Keratinocyte (primary cell): ENCODE measurements at regions not wholly inside any gene's neighbourhood (a gene's known extent, or its start where the extent isn't known, plus 50 kb on each side); places are given as distances from the start of the nearest gene placed in this dataset.
A peak's percentile ranks its signal among the peaks of the same experiment; 100 is the strongest.
"Not testable (repeated sequence)": the region's sequence is repeated elsewhere in the genome, so short reads cannot be mapped to it uniquely, and the experiment has no call there.

Source experiments
- DNase-seq: peaks from one replicate; pipeline ENCODE4 v3.0.0-alpha.2; 2011; ENCODE audit warnings: low read depth, missing footprints, low spot score
- FAIRE-seq: peaks from 2 replicates; lab custom pipeline; 2011; peaks lifted over from hg19 to GRCh38; lab: Jason Lieb, UNC
- H2AFZ ChIP-seq: 2 replicates; pipeline ENCODE4 v1.6.0; 2012; ENCODE audit warnings: low read length, control low read depth, inconsistent platforms; ENCODE audit not compliant: control insufficient read depth
- H3K27ac ChIP-seq: 2 replicates; pipeline ENCODE4 v1.5.1; 2011; ENCODE audit warnings: low read length; ENCODE audit not compliant: control insufficient read depth, insufficient read depth
- H3K27me3 ChIP-seq: 3 replicates; pipeline ENCODE4 v1.6.0; 2011; ENCODE audit warnings: low read length; ENCODE audit not compliant: control insufficient read depth, insufficient read depth; ENCODE audit errors: extremely low read depth
- H3K36me3 ChIP-seq, 2 experiments: 2 replicates in 1 of 2; 3 replicates in 1 of 2; pipeline ENCODE4 v1.5.1; 2011; ENCODE audit warnings: low read length in 2 of 2, mild to moderate bottlenecking in 1 of 2; ENCODE audit not compliant: control insufficient read depth in 2 of 2, insufficient read depth in 2 of 2; ENCODE audit errors: extremely low read depth in 1 of 2
- H3K4me1 ChIP-seq: 3 replicates; pipeline ENCODE4 v1.5.1; 2011; ENCODE audit warnings: low read length; ENCODE audit not compliant: control insufficient read depth, insufficient read depth; ENCODE audit errors: extremely low read depth
- H3K4me2 ChIP-seq: 3 replicates; pipeline ENCODE4 v1.6.0; 2011; ENCODE audit warnings: low read depth, low read length; ENCODE audit not compliant: control insufficient read depth, insufficient read depth; ENCODE audit errors: extremely low read depth
- H3K4me3 ChIP-seq, 3 experiments: fragments of 200-600 bp in 1 of 3; sonication (generic) in 1 of 3; 2 replicates in 2 of 3; 3 replicates in 1 of 3; pipeline ENCODE4 v1.5.1; 2011 to 2016; ENCODE audit warnings: low read length in 3 of 3, mild to moderate bottlenecking in 3 of 3, control low read depth in 2 of 3, inconsistent platforms in 1 of 3, low read depth in 1 of 3, mixed read lengths in 1 of 3, mixed run types in 1 of 3, moderate library complexity in 1 of 3; ENCODE audit not compliant: control insufficient read depth in 2 of 3, insufficient read depth in 2 of 3; ENCODE audit errors: extremely low read depth in 1 of 3
- H3K79me2 ChIP-seq: 2 replicates; pipeline ENCODE4 v1.6.0; 2012; ENCODE audit warnings: low read length; ENCODE audit not compliant: control insufficient read depth, insufficient read depth
- H3K9ac ChIP-seq: 3 replicates; pipeline ENCODE4 v1.6.0; 2011; ENCODE audit warnings: low read length; ENCODE audit not compliant: control insufficient read depth, insufficient read depth; ENCODE audit errors: extremely low read depth
- H3K9me1 ChIP-seq: 3 replicates; pipeline ENCODE4 v1.6.0; 2011; ENCODE audit warnings: low read length; ENCODE audit not compliant: control insufficient read depth, insufficient read depth; ENCODE audit errors: extremely low read depth
- H3K9me3 ChIP-seq: 2 replicates; pipeline ENCODE4 v1.5.1; 2012; ENCODE audit warnings: low read depth, low read length; ENCODE audit not compliant: control insufficient read depth
- H4K20me1 ChIP-seq: 3 replicates; pipeline ENCODE4 v1.6.0; 2011; ENCODE audit warnings: low read length; ENCODE audit not compliant: control insufficient read depth, insufficient read depth; ENCODE audit errors: extremely low read depth
- CTCF ChIP-seq, 3 experiments: IDR thresholded peaks in 1 of 3; conservative IDR thresholded peaks in 1 of 3; optimal IDR thresholded peaks in 1 of 3; 2 replicates in 2 of 3; 3 replicates in 1 of 3; pipeline versions ENCODE3 to v1.5.1; 2011; ENCODE audit warnings: low read length in 3 of 3, mild to moderate bottlenecking in 3 of 3, moderate library complexity in 2 of 3, control low read depth in 1 of 3, inconsistent platforms in 1 of 3; ENCODE audit not compliant: insufficient read depth in 2 of 3; ENCODE audit errors: extremely low read depth in 1 of 3
- EZH2 ChIP-seq: IDR thresholded peaks from one replicate; pipeline ENCODE4 v1.6.1; 2012; ENCODE audit warnings: inconsistent platforms, mild to moderate bottlenecking, low read length, moderate library complexity
- dilution Hi-C: fragments of 300-500 bp; cut with MboI; formaldehyde crosslinking; loops from one replicate; pipeline ENCODE4 v1.7.0; 2020; ENCODE audit warnings: low sequenced_read_pairs; ENCODE audit not compliant: extremely low pct_ligation_motif_present

- peak overlapping the region; percentile 26 for H2AFZ ChIP-seq
- no peak for DNase-seq
- H3K27me3 ChIP-seq, result no peaks in the 10 kb centered on the region
- H3K9me3 ChIP-seq, result no peaks in the 10 kb centered on the region
- H3K36me3 ChIP-seq, result no peaks in the 10 kb centered on the region
- H3K27ac ChIP-seq, result no peak overlapping the region
- H3K4me2 ChIP-seq, result peak overlapping the region; percentile 8
- no peaks in the 10 kb centered on the region for H3K79me2 ChIP-seq
- TF ChIP-seq EZH2, result no peak
- TF ChIP-seq CTCF (optimal IDR thresholded peaks at IDR 0.05 in 1 of 3, IDR thresholded peaks at IDR 0.05 in 1 of 3, conservative IDR thresholded peaks at IDR 0.05 in 1 of 3; ENCODE audit: extremely low read depth in 1 of 3, insufficient read depth in 2 of 3, low read length in 3 of 3), result peak; percentile 65 to 82 (median 69)
- H3K9me1 ChIP-seq, result no peaks in the 10 kb centered on the region
- FAIRE-seq, result no peak
- no peak overlapping the region for H3K9ac ChIP-seq
- H3K4me3 ChIP-seq, result peak overlapping the region in 1 of 3 experiments; percentile 23
- H4K20me1 ChIP-seq, result no peaks in the 10 kb centered on the region
- H3K4me1 ChIP-seq, result no peaks in the 10 kb centered on the region
- dilution Hi-C loops, result no loop called here
Measured at GRCh38 chr12:34218193-34219045, 196.1 kb downstream of the ALG10 start.

GRCh38 chr12:34219046-34219770, 196.9 kb downstream of the ALG10 start:
- Histone ChIP-seq H3K4me2 (no peak overlapping the region), H3K4me1 (no peaks in the 10 kb centered on the region), H2AFZ (peak overlapping the region; percentile 26), H3K36me3 (no peaks in the 10 kb centered on the region), H4K20me1 (no peaks in the 10 kb centered on the region), H3K9me3 (no peaks in the 10 kb centered on the region), H3K9ac (no peak overlapping the region), H3K27me3 (no peaks in the 10 kb centered on the region), H3K79me2 (no peaks in the 10 kb centered on the region), H3K9me1 (no peaks in the 10 kb centered on the region), H3K4me3 (no peak overlapping the region), H3K27ac (no peak overlapping the region)
- dilution Hi-C loops, result no loop called here
- no peak for FAIRE-seq
- TF ChIP-seq CTCF (optimal IDR thresholded peaks at IDR 0.05 in 1 of 3, IDR thresholded peaks at IDR 0.05 in 1 of 3, conservative IDR thresholded peaks at IDR 0.05 in 1 of 3; ENCODE audit: extremely low read depth in 1 of 3, insufficient read depth in 2 of 3, low read length in 3 of 3), result no peak
- TF ChIP-seq EZH2, result no peak
- DNase-seq, result no peak

GRCh38 chr12:34220079-34220478, 197.8 kb downstream of the ALG10 start:
- H3K27ac ChIP-seq, H3K9me3 ChIP-seq, H2AFZ ChIP-seq, H3K9me1 ChIP-seq, H3K27me3 ChIP-seq, FAIRE-seq, H3K4me2 ChIP-seq, DNase-seq, H3K4me1 ChIP-seq, H4K20me1 ChIP-seq, dilution Hi-C loops, H3K4me3 ChIP-seq, H3K79me2 ChIP-seq, H3K9ac ChIP-seq, H3K36me3 ChIP-seq: not testable (repeated sequence)
